ENCODE measurements at regions not wholly inside any gene's neighbourhood (a gene's known extent, or its start where the extent isn't known, plus 50 kb on each side); places are given as distances from the start of the nearest gene placed in this dataset.
A peak's percentile ranks its signal among the peaks of the same experiment; 100 is the strongest.
"Not testable (repeated sequence)": the region's sequence is repeated elsewhere in the genome, so short reads cannot be mapped to it uniquely, and the experiment has no call there.

GRCh38 chr15:55126111-55126510, 70.6 kb downstream of the RSL24D1 start:
- H3K4me3 Mint-ChIP-seq = no peak overlapping the region
- no peaks in the 10 kb centered on the region for H3K9me3 Mint-ChIP-seq
- no peaks in the 10 kb centered on the region for H3K36me3 Mint-ChIP-seq
- no peak for ATAC-seq
- H3K4me1 Mint-ChIP-seq = no peaks in the 10 kb centered on the region
- peaks cover 7% of the 10 kb centered on the region for H3K27me3 Mint-ChIP-seq
- H3K27ac Mint-ChIP-seq = no peak overlapping the region

- Mint-ChIP-seq H3K27me3 (no peaks in the 10 kb centered on the region), H3K9me3 (no peaks in the 10 kb centered on the region), H3K4me1 (no peaks in the 10 kb centered on the region), H3K4me3 (no peak overlapping the region), H3K36me3 (no peaks in the 10 kb centered on the region), H3K27ac (no peak overlapping the region)
- ATAC-seq = no peak
Measured at GRCh38 chr15:55124616-55125015, 72.1 kb downstream of the RSL24D1 start.

GRCh38 chr15:55118344-55118870, 78.3 kb downstream of the RSL24D1 start:
- Mint-ChIP-seq H3K36me3 (no peaks in the 10 kb centered on the region), H3K4me3 (no peak overlapping the region), H3K4me1 (no peaks in the 10 kb centered on the region), H3K27ac (no peak overlapping the region), H3K27me3 (no peaks in the 10 kb centered on the region), H3K9me3 (peaks cover 3% of the 10 kb centered on the region)
- ATAC-seq = no peak

GRCh38 chr15:55116636-55117035, 80.1 kb downstream of the RSL24D1 start:
- H3K9me3 Mint-ChIP-seq = peaks cover 3% of the 10 kb centered on the region
- peaks cover 8% of the 10 kb centered on the region for H3K27me3 Mint-ChIP-seq
- ATAC-seq = no peak
- H3K36me3 Mint-ChIP-seq = no peaks in the 10 kb centered on the region
- no peaks in the 10 kb centered on the region for H3K4me1 Mint-ChIP-seq
- no peak overlapping the region for H3K4me3 Mint-ChIP-seq
- H3K27ac Mint-ChIP-seq = no peak overlapping the region

- H3K27ac Mint-ChIP-seq = no peak overlapping the region
- no peaks in the 10 kb centered on the region for H3K4me1 Mint-ChIP-seq
- H3K9me3 Mint-ChIP-seq = peaks cover 3% of the 10 kb centered on the region
- H3K27me3 Mint-ChIP-seq = peaks cover 20% of the 10 kb centered on the region
- H3K36me3 Mint-ChIP-seq = no peaks in the 10 kb centered on the region
- no peak for ATAC-seq
- no peak overlapping the region for H3K4me3 Mint-ChIP-seq
Measured at GRCh38 chr15:55113736-55114135, 83.0 kb downstream of the RSL24D1 start.

- H3K36me3 Mint-ChIP-seq = no peaks in the 10 kb centered on the region
Measured at GRCh38 chr15:55112706-55113105, 84.0 kb downstream of the RSL24D1 start.

GRCh38 chr15:55110446-55110845, 86.3 kb downstream of the RSL24D1 start:
- ATAC-seq = peak; percentile 39

More at GRCh38 chr15:55112706-55113105, 84.0 kb downstream of the RSL24D1 start:
- ATAC-seq = no peak
- H3K27ac Mint-ChIP-seq = no peak overlapping the region
- H3K4me3 Mint-ChIP-seq = no peak overlapping the region
- peaks cover 3% of the 10 kb centered on the region for H3K9me3 Mint-ChIP-seq
- H3K4me1 Mint-ChIP-seq = no peaks in the 10 kb centered on the region
- H3K27me3 Mint-ChIP-seq = peaks cover 20% of the 10 kb centered on the region

GRCh38 chr15:55108858-55109518, 87.8 kb downstream of the RSL24D1 start:
- H3K27ac Mint-ChIP-seq = no peak overlapping the region
- H3K4me1 Mint-ChIP-seq = no peaks in the 10 kb centered on the region
- ATAC-seq = no peak
- H3K4me3 Mint-ChIP-seq = no peak overlapping the region
- peaks cover 20% of the 10 kb centered on the region for H3K27me3 Mint-ChIP-seq
- H3K36me3 Mint-ChIP-seq = no peaks in the 10 kb centered on the region
- peaks cover 3% of the 10 kb centered on the region for H3K9me3 Mint-ChIP-seq

More at GRCh38 chr15:55110446-55110845, 86.3 kb downstream of the RSL24D1 start:
- peaks cover 3% of the 10 kb centered on the region for H3K9me3 Mint-ChIP-seq
- peaks cover 20% of the 10 kb centered on the region for H3K27me3 Mint-ChIP-seq
- H3K4me3 Mint-ChIP-seq = no peak overlapping the region
- H3K4me1 Mint-ChIP-seq = no peaks in the 10 kb centered on the region
- no peak overlapping the region for H3K27ac Mint-ChIP-seq
- no peaks in the 10 kb centered on the region for H3K36me3 Mint-ChIP-seq

- H3K4me1 Mint-ChIP-seq = no peaks in the 10 kb centered on the region
- H3K27me3 Mint-ChIP-seq = peaks cover 24% of the 10 kb centered on the region
- no peak overlapping the region for H3K4me3 Mint-ChIP-seq
- H3K36me3 Mint-ChIP-seq = no peaks in the 10 kb centered on the region
- H3K9me3 Mint-ChIP-seq = peaks cover 3% of the 10 kb centered on the region
- no peak for ATAC-seq
- no peak overlapping the region for H3K27ac Mint-ChIP-seq
Measured at GRCh38 chr15:55108448-55108847, 88.3 kb downstream of the RSL24D1 start.

GRCh38 chr15:55106155-55106554, 90.6 kb downstream of the RSL24D1 start:
- Mint-ChIP-seq H3K36me3 (no peaks in the 10 kb centered on the region), H3K27me3 (peaks cover 30% of the 10 kb centered on the region), H3K27ac (no peak overlapping the region), H3K9me3 (peaks cover 3% of the 10 kb centered on the region), H3K4me3 (no peak overlapping the region), H3K4me1 (no peaks in the 10 kb centered on the region)
- ATAC-seq = no peak

GRCh38 chr15:55094136-55094535, 102.6 kb downstream of the RSL24D1 start:
- H3K36me3 Mint-ChIP-seq = no peaks in the 10 kb centered on the region
- no peak overlapping the region for H3K27ac Mint-ChIP-seq
- peaks cover 2% of the 10 kb centered on the region for H3K9me3 Mint-ChIP-seq
- peaks cover 9% of the 10 kb centered on the region for H3K27me3 Mint-ChIP-seq
- H3K4me1 Mint-ChIP-seq = no peaks in the 10 kb centered on the region
- no peak for ATAC-seq
- H3K4me3 Mint-ChIP-seq = no peak overlapping the region

GRCh38 chr15:55088207-55088606, 108.5 kb downstream of the RSL24D1 start:
- Mint-ChIP-seq H3K4me3 (no peak overlapping the region), H3K4me1 (no peaks in the 10 kb centered on the region), H3K27ac (no peak overlapping the region), H3K27me3 (peaks cover 24% of the 10 kb centered on the region), H3K9me3 (peaks cover 3% of the 10 kb centered on the region), H3K36me3 (no peaks in the 10 kb centered on the region)
- ATAC-seq = no peak

GRCh38 chr15:55084673-55085072, 112.1 kb downstream of the RSL24D1 start:
- Mint-ChIP-seq H3K36me3 (no peaks in the 10 kb centered on the region), H3K4me1 (no peaks in the 10 kb centered on the region), H3K27me3 (peaks cover 16% of the 10 kb centered on the region), H3K27ac (no peak overlapping the region), H3K4me3 (no peak overlapping the region), H3K9me3 (peaks cover 3% of the 10 kb centered on the region)
- no peak for ATAC-seq

GRCh38 chr15:55084216-55084615, 112.5 kb downstream of the RSL24D1 start:
- no peak for ATAC-seq
- no peaks in the 10 kb centered on the region for H3K36me3 Mint-ChIP-seq
- H3K27ac Mint-ChIP-seq = no peak overlapping the region
- peaks cover 16% of the 10 kb centered on the region for H3K27me3 Mint-ChIP-seq
- H3K4me3 Mint-ChIP-seq = no peak overlapping the region
- peaks cover 5% of the 10 kb centered on the region for H3K9me3 Mint-ChIP-seq
- H3K4me1 Mint-ChIP-seq = no peaks in the 10 kb centered on the region

GRCh38 chr15:55077052-55077451, 119.7 kb downstream of the RSL24D1 start:
- not testable (repeated sequence) for ATAC-seq, H3K27ac Mint-ChIP-seq, H3K4me1 Mint-ChIP-seq, H3K36me3 Mint-ChIP-seq, H3K4me3 Mint-ChIP-seq, H3K9me3 Mint-ChIP-seq, H3K27me3 Mint-ChIP-seq

- no peaks in the 10 kb centered on the region for H3K27me3 Mint-ChIP-seq
- H3K27ac Mint-ChIP-seq = no peak overlapping the region
- H3K4me1 Mint-ChIP-seq = no peaks in the 10 kb centered on the region
- no peak overlapping the region for H3K4me3 Mint-ChIP-seq
- no peak for ATAC-seq
- no peaks in the 10 kb centered on the region for H3K36me3 Mint-ChIP-seq
- peaks cover 10% of the 10 kb centered on the region for H3K9me3 Mint-ChIP-seq
Measured at GRCh38 chr15:55074431-55074830, 122.3 kb downstream of the RSL24D1 start.
